ENCODE measurements at regions not wholly inside any gene's neighbourhood (a gene's known extent, or its start where the extent isn't known, plus 50 kb on each side); places are given as distances from the start of the nearest gene placed in this dataset.

GRCh38 chr5:106522296-106522695 is 1148.4 kb downstream of the EFNA5 start (continued):
- no peak for TF ChIP-seq AEBP2 (tag by site-specific recombination; IDR thresholded peaks at IDR 0.05; ENCODE audit: borderline replicate concordance)
- TF ChIP-seq ZNF596 (tag by site-specific recombination; IDR thresholded peaks at IDR 0.05): no peak
- no peak for TF ChIP-seq ZBTB17 (tag by site-specific recombination; IDR thresholded peaks at IDR 0.05)
- TF ChIP-seq ZNF2 (tag by site-specific recombination; IDR thresholded peaks at IDR 0.05): no peak
- TF ChIP-seq ZNF24 (tag by site-specific recombination; IDR thresholded peaks at IDR 0.05): no peak
- no peak for TF ChIP-seq ZNF426 (tag by site-specific recombination; IDR thresholded peaks at IDR 0.05)

GRCh38 chr5:106521701-106522100 is 1149.0 kb downstream of the EFNA5 start:
- POLR2A ChIA-PET: no interaction called here
- no peak overlapping the region for H3K27ac ChIP-seq (ENCODE audit: extremely low read depth, low read depth, low read length)
- CTCF ChIA-PET: no interaction called here
- TF ChIP-seq ZNF701 (tag by site-specific recombination; IDR thresholded peaks at IDR 0.05) (no peak), ZNF23 (tag by site-specific recombination; IDR thresholded peaks at IDR 0.05; ENCODE audit: borderline replicate concordance) (no peak), ZNF394 (tag by site-specific recombination; IDR thresholded peaks at IDR 0.05; ENCODE audit: borderline replicate concordance) (no peak), ZNF366 (tag by site-specific recombination; conservative IDR thresholded peaks at IDR 0.05) (no peak), ZNF791 (tag by site-specific recombination; IDR thresholded peaks at IDR 0.05) (no peak), REST (tag by site-specific recombination; IDR thresholded peaks at IDR 0.05) (no peak), ZBTB21 (tag by site-specific recombination; IDR thresholded peaks at IDR 0.05) (no peak), GLIS2 (tag by site-specific recombination; IDR thresholded peaks at IDR 0.05) (no peak), KLF10 (tag by site-specific recombination; IDR thresholded peaks at IDR 0.05) (no peak), ZNF548 (tag by site-specific recombination; IDR thresholded peaks at IDR 0.05) (no peak), ZNF544 (tag by site-specific recombination; IDR thresholded peaks at IDR 0.05) (no peak)
- H3K9me3 ChIP-seq (ENCODE audit: control insufficient read depth, insufficient read depth, low read depth, low read length): no peaks in the 10 kb centered on the region
- no peaks in the 10 kb centered on the region for H3K36me3 ChIP-seq (ENCODE audit: control insufficient read depth in 2 of 2, insufficient read depth in 1 of 2, low read length in 2 of 2)
- H3K4me1 ChIP-seq (ENCODE audit: control insufficient read depth, insufficient read depth, low read length): no peaks in the 10 kb centered on the region
- H3K4me3 ChIP-seq (ENCODE audit: low read depth, low read length): no peak overlapping the region

GRCh38 chr5:106510321-106510720 is 1160.4 kb downstream of the EFNA5 start:
- no peaks in the 10 kb centered on the region for H3K4me1 ChIP-seq (ENCODE audit: control insufficient read depth, insufficient read depth, low read length)
- no peak overlapping the region for H3K4me3 ChIP-seq (ENCODE audit: low read depth, low read length)
- no peaks in the 10 kb centered on the region for H3K36me3 ChIP-seq (ENCODE audit: control insufficient read depth in 2 of 2, insufficient read depth in 1 of 2, low read length in 2 of 2)
- ChIA-PET CTCF (interaction anchor here (0.6 kb wide), 1 partner anchor 286 kb away, joined by 3 read pairs; no protein-coding TSS in a partner anchor), POLR2A (no interaction called here)
- H3K27ac ChIP-seq (ENCODE audit: extremely low read depth, low read depth, low read length): no peak overlapping the region
- no peaks in the 10 kb centered on the region for H3K9me3 ChIP-seq (ENCODE audit: control insufficient read depth, insufficient read depth, low read depth, low read length)
- TF ChIP-seq SP7 (tag by site-specific recombination; IDR thresholded peaks at IDR 0.05): no peak
- no peak for TF ChIP-seq ZNF747 (tag by site-specific recombination; IDR thresholded peaks at IDR 0.05)
- TF ChIP-seq ZNF148 (tag by site-specific recombination; IDR thresholded peaks at IDR 0.05; ENCODE audit: borderline replicate concordance): no peak
- no peak for TF ChIP-seq ZNF558 (tag by site-specific recombination; IDR thresholded peaks at IDR 0.05)
- TF ChIP-seq ZNF112 (tag by site-specific recombination; IDR thresholded peaks at IDR 0.05): no peak
- TF ChIP-seq ZNF596 (tag by site-specific recombination; IDR thresholded peaks at IDR 0.05): no peak
- no peak for TF ChIP-seq ZNF146 (tag by site-specific recombination; IDR thresholded peaks at IDR 0.05)
- TF ChIP-seq ZSCAN4 (tag by site-specific recombination; IDR thresholded peaks at IDR 0.05): no peak
- TF ChIP-seq ZNF473 (tag by site-specific recombination; IDR thresholded peaks at IDR 0.05): no peak
- no peak for TF ChIP-seq ZNF600 (tag by site-specific recombination; IDR thresholded peaks at IDR 0.05)

Data from HEK293 (cell line).